ENCODE measurements at regions not wholly inside any gene's neighbourhood (a gene's known extent, or its start where the extent isn't known, plus 50 kb on each side); places are given as distances from the start of the nearest gene placed in this dataset.

DNA sequence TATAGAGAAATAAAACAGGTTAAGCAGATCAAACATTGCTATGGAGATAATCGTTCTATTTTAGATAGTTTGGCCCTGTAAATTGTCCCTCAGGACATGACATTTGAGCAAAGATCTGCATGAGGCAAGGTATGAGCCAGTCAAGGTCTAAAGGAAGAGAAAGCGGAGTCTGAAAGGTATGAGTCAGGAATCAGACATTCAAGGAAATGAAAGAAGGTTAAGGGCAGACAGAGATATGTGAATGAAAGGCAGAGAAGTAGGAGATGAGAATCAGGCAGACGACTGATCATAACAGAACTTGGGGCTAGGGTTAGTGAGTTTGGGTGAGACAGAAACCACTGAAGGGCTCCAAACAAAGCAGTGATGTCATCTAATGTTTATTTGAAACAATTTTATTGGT is 775.8 kb downstream of the MAFB start:
- no peak for DNase-seq (ENCODE audit: low read depth in 2 of 2)

DNA sequence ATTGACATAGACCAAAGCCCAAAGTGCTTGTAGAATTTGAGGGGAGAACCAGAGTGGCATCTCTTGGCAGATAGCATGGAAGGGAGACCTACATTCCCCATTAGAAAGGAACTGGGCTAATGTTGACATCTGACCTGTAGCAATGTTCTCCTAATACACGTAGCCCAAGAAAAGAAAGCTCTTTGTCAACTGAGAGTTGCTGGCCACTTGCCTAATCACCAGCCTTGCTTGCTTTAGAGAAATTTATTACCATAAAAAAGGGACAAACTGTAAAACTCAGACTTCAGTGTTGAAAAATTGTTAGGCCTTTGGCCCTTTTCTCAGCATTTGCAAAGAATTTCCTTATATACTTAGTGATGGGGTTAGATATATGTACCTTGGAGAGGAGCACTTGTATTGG is 777.5 kb downstream of the MAFB start:
- no peak for DNase-seq (ENCODE audit: low read depth in 2 of 2)

DNA sequence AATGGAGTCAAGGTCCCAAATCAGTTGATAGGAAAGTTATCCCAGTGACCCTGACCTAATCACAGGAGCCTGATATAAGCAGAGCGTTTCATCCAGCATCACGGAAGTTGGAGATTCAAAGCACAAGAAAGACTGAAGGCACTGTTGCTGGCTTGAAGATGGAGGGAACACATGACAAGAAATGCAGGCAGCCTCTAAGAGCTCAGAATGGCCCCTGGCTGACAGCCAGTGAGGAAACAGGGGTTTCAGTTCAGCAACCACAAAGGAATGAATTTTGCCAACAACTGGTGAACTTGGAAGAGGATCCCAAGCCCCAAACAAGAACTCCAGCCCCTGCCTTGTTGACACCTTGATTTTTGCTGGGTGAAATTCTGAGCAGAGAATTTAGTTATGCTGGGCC is 778.5 kb downstream of the MAFB start:
- no peak for DNase-seq (ENCODE audit: low read depth in 2 of 2)

GRCh38 chr20:39909447-39909846 is 779.6 kb downstream of the MAFB start:
- DNase-seq (ENCODE audit: low read depth in 2 of 2) = no peak

GRCh38 chr20:39904476-39905112 is 784.4 kb downstream of the MAFB start:
- DNase-seq (ENCODE audit: low read depth in 2 of 2) = no peak

DNA sequence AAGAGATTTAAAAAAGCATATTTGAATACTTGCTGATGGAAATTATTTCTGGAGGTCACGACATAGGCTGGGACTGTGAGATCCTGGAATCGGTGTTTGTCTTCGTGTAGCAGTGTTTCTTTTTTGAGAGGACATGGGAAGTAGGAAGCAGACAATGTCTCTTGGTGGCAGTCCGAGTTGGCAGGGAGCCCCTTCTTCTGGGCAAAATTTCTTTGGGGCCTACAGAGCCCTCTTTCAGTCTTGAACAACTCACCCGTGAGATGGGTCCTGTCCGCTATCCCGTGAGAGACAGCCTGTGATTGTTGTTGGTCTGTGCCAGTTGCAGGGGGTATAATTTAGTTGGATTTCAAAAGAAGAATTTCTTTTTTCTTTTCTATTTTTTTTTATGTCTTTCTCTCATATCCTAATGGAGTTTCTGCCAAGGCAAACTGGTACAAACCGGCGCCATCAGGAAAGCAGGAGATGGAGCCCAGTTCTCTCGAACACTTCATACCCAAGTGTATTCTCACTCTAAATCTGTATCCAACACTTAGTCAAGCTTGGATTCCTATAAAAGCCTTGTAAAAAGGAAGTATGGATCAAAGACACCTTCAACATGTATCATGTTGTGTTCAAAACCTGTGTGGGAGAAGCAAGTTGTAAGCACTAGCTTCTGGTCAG is 785.1 kb downstream of the MAFB start:
- no peak for DNase-seq (ENCODE audit: low read depth in 2 of 2)

DNA sequence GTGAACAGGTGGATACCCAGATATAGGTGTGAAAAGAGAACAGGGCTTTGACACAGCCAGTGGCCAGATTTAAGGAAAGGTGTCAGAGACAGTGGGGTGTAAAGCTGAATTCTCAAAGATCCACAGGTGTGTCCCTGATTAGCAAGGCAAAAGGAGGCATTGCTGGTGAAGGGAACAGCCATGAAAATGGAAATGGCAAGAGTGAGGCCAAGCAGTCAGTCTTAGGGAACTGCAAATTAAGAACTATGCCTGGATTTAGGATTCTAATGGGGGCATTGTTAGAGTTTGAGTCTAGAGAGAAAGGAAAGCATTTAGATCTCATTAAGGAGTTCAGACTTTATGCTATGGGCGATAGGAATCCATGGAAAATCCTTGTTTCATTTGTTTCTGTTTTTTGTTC is 789.2 kb downstream of the MAFB start:
- DNase-seq (ENCODE audit: low read depth in 2 of 2) = no peak

GRCh38 chr20:39898467-39898852 is 790.6 kb downstream of the MAFB start:
- DNase-seq (ENCODE audit: low read depth in 2 of 2) = no peak

- no peak for DNase-seq (ENCODE audit: low read depth in 2 of 2)
Observed at GRCh38 chr20:39897781-39898466, 791.1 kb downstream of the MAFB start.

- no peak for DNase-seq (ENCODE audit: low read depth in 2 of 2)
Observed at GRCh38 chr20:39897058-39897457, 792.0 kb downstream of the MAFB start.

DNA sequence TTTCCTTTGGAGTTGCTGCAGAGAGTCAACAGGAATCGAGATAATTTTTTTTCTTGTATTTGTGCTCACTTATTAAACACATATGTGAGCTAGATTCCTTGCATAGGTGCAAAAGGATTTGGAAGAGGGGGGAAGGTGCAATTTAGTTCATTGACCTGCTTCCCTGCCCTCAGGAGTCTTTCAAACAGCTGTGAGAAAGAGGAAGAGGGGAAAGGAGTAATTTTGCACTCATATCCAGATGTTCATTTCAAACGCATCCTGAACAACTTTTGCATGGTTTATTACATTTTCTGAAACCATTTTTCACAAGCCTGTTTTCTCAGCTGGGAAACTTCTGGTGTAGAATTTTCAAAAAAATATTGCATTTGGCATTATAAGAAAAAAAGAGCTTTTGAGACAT is 795.0 kb downstream of the MAFB start:
- DNase-seq (ENCODE audit: low read depth in 2 of 2) = no peak

- DNase-seq (ENCODE audit: low read depth in 2 of 2) = no peak
Observed at GRCh38 chr20:39893003-39893685, 795.9 kb downstream of the MAFB start.

GRCh38 chr20:39890697-39891096 is 798.3 kb downstream of the MAFB start:
- DNase-seq (ENCODE audit: low read depth in 2 of 2) = no peak

DNA sequence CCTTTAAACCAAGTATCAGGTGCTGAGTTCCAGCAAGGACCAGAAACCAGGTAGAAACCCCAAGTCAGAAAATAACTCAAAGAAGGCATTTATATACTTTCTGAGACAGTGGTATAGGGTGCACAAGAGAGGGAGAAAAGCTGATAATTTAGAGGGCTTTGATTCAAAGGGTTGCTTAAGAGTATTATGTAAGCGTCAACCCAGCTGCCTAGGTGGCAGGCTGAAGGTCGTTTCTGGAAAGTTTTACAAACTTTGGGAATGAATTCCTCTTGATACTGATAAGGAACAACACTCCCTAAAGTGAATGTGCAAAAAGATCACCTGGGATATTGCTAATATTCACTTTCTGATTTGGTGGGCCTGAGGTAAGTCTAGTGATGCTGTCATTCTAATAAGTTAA is 800.7 kb downstream of the MAFB start:
- DNase-seq (ENCODE audit: low read depth in 2 of 2) = no peak

DNA sequence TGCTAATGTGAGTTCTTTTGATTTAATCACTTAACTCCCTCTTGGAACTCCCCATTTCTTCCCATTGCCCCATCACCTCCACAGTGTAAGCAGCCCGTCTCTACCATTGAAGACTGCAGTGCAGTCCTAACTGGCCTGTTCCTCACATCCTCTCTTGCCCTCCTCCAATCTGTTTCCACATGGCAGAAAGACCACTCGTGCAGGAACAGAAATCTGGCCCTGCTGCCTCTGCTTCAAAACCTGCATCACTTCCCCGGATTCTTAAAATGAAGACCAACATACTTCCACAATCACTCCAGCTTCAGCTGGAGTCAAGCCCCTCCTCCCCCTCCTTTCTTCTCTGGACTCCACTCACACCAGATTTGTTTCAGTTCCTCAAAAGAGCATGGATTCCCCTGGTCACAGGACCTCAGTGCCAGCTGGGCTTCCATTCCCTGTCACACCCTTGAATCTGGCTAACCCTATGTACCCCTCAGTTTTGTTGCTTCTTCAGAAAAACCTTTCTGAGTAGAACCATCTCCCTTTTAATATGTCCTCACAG is 802.3 kb downstream of the MAFB start:
- DNase-seq (ENCODE audit: low read depth in 2 of 2) = no peak

GRCh38 chr20:39885975-39886649 is 802.9 kb downstream of the MAFB start:
- DNase-seq (ENCODE audit: low read depth in 2 of 2) = peak in 1 of 2 donors; percentile 4

GRCh38 chr20:39882806-39883205 is 806.2 kb downstream of the MAFB start:
- DNase-seq (ENCODE audit: low read depth in 2 of 2) = no peak

DNA sequence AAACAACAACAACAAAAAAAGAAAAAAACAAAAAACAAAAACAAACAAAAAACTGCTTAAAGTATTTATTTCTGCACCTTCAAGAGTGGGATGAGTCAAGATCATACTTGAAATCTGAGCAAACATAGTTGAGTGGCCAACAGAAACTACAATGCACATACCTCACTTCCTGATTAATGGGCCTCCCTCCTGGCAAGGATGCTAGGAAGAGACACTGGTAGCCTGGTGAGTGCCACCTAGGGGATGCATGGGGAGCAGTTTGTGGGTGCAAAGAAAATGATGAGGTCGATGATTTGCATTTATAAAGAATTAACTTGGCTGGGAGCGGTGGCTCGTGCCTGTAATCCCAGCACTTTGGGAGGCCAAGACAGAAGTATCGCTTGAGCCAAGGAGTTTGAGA is 808.1 kb downstream of the MAFB start:
- no peak for DNase-seq (ENCODE audit: low read depth in 2 of 2)

DNA sequence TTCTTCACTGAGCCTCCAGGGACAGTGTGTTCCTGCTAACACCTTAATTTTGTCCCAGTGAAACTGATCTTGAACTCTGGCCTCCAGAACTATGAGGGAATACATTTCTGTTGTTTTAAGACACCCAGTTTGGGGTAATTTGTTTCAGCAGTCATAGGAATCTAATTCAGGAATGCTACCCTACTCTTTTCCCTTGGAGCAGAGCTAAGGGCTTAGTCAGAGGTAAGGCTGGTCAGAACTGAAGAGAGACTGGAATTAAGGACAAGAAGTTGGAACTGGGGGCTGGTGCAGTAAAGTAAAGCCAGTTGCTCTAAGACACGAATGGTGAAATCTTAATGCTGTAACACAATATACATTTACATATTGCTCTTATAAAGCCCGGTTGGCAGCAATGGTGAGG is 809.7 kb downstream of the MAFB start:
- no peak for DNase-seq (ENCODE audit: low read depth in 2 of 2)

DNA sequence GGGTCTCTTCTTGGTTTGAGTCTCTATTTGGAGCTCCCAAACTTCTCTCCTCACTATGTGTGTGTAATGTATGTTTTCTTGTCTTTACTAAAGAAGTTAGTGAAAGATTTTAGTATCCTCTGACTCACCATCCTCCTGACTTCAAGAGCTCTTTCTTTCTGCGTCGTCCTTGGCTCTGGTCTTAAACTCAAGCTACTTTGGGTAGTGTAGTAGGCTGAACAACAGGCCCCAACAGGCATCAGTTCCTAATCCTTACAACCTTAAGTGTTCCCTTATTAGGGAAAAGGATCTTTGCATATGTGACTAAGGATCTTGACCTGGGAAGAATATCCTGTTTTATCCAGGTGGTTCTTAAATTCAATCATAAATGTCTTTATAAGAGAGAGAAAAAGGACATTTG is 810.2 kb downstream of the MAFB start:
- no peak for DNase-seq (ENCODE audit: low read depth in 2 of 2)

DNA sequence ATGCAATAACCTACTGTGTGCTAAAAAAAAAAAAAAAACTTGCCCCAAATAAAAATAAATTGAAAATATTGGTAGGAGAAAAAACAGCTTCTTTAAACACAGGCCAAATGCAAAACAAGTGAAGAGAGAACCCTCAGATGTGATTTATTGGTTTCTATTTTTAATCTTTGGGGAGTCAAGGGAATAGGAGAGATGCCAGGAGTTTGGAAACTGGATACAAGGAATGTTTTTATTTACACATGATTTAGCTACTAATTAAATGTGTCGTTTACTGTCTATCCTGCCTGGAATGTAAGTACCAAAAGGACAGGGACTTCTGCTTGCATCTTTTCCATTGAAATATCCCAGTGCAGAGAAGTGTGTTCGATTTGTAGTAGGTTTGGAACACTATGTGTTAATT is 810.7 kb downstream of the MAFB start:
- DNase-seq (ENCODE audit: low read depth in 2 of 2) = no peak

DNA sequence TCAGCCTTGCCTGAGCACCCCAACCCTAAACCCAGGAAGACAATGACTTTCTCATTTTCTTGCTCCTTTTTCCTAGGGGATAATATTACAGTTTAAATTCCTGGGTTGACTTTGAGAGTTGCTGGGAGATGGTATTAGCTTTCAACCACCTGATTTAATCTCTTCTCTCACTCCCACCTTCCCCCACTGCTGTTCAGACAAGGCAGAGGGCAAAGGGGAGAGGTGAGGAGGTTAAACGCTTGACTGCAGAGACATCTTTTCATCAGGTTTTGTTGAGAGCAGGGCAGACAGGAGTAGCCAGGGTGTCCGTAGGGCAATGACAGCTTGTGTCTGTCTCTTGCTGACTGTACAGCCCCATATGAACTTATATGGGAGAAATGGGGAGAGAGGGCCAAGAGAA is 811.2 kb downstream of the MAFB start:
- no peak for DNase-seq (ENCODE audit: low read depth in 2 of 2)

Data from stimulated activated CD8-positive, alpha-beta memory T cell treated with anti-CD3 and anti-CD28 coated beads, Interleukin-2, amount 100 ng/mL, for 48 hours (primary cell).